Uterus (tissue), 2 donors: ENCODE measurements at regions not wholly inside any gene's neighbourhood (a gene's known extent, or its start where the extent isn't known, plus 50 kb on each side); places are given as distances from the start of the nearest gene placed in this dataset.

Experiments
- POLR2A ChIP-seq, 2 donors: fragments of 450-650 bp; IDR thresholded peaks; one replicate each; pipeline ENCODE4 v1.6.1; 2016; ENCODE audit warnings: antibody characterized with exemption in 2 of 2, mild to moderate bottlenecking in 1 of 2, moderate library complexity in 1 of 2
- TF ChIP-seq, protein P1 (sequence below), 4 experiments: fragments of 200-600 bp in 2 of 4; fragments of 450-650 bp in 2 of 4; sonication (generic) in 2 of 4; IDR thresholded peaks; one replicate each; pipeline ENCODE4 v1.5.1; 2016 to 2019; ENCODE audit warnings: antibody characterized with exemption in 4 of 4, mild to moderate bottlenecking in 2 of 4, moderate library complexity in 1 of 4

DNA sequence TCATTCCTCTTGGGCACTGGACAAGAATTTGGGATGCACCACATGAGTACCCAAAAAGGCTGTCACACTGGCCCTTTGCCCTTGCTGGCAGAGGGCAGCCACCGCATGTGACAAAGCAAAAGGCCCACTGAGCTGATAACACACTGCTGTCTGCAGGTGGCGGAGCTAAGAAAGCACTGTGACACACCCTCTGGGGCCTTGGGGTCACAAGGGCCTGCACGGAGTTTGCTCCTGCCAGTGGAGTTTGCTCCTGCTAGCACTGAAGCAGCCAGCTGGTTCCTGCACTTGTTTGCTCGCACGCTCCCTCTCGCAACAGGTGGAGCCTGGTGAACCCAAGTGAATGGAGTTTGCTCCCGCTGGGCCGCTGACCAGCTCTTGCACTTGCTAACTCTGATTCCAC, 132.6 kb downstream of the LCA5 start:
- TF ChIP-seq POLR2A (IDR thresholded peaks at IDR 0.05) = no peak
- TF ChIP-seq, protein P1, sequence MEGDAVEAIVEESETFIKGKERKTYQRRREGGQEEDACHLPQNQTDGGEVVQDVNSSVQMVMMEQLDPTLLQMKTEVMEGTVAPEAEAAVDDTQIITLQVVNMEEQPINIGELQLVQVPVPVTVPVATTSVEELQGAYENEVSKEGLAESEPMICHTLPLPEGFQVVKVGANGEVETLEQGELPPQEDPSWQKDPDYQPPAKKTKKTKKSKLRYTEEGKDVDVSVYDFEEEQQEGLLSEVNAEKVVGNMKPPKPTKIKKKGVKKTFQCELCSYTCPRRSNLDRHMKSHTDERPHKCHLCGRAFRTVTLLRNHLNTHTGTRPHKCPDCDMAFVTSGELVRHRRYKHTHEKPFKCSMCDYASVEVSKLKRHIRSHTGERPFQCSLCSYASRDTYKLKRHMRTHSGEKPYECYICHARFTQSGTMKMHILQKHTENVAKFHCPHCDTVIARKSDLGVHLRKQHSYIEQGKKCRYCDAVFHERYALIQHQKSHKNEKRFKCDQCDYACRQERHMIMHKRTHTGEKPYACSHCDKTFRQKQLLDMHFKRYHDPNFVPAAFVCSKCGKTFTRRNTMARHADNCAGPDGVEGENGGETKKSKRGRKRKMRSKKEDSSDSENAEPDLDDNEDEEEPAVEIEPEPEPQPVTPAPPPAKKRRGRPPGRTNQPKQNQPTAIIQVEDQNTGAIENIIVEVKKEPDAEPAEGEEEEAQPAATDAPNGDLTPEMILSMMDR (IDR thresholded peaks at IDR 0.05) = no peak
